Mucosa of rectum (tissue), 2 donors: ENCODE measurements at regions not wholly inside any gene's neighbourhood (a gene's known extent, or its start where the extent isn't known, plus 50 kb on each side); places are given as distances from the start of the nearest gene placed in this dataset.
"Not testable (repeated sequence)": the region's sequence is repeated elsewhere in the genome, so short reads cannot be mapped to it uniquely, and the experiment has no call there.

Experiments
- H3K27ac ChIP-seq, 2 donors: one replicate each; pipeline ENCODE4 v1.7.0; 2013; ENCODE audit warnings: inconsistent platforms in 2 of 2, low read depth in 2 of 2, low read length in 2 of 2
- H3K27me3 ChIP-seq, 2 donors: one replicate each; pipeline ENCODE4 v1.7.0; 2013; ENCODE audit warnings: low read length in 2 of 2; ENCODE audit not compliant: control insufficient read depth in 2 of 2, insufficient read depth in 2 of 2
- H3K36me3 ChIP-seq, 2 donors: one replicate each; pipeline ENCODE4 v1.7.0; 2013; ENCODE audit warnings: low read length in 2 of 2; ENCODE audit not compliant: control insufficient read depth in 2 of 2, insufficient read depth in 2 of 2
- H3K4me1 ChIP-seq, 2 donors: one replicate each; pipeline ENCODE4 v1.7.0; 2013; ENCODE audit warnings: low read length in 2 of 2, mild to moderate bottlenecking in 1 of 2; ENCODE audit not compliant: control insufficient read depth in 2 of 2, insufficient read depth in 2 of 2
- H3K4me3 ChIP-seq, 2 donors: one replicate each; pipeline ENCODE4 v1.7.0; 2013; ENCODE audit warnings: low read length in 2 of 2
- H3K9ac ChIP-seq, 2 donors: one replicate each; pipeline ENCODE4 v1.7.0; 2013; ENCODE audit warnings: low read length in 2 of 2, low read depth in 1 of 2, mild to moderate bottlenecking in 1 of 2
- H3K9me3 ChIP-seq, 2 donors: one replicate each; pipeline ENCODE4 v1.7.0; 2013; ENCODE audit warnings: low read length in 2 of 2; ENCODE audit not compliant: control insufficient read depth in 2 of 2
- donor health status: healthy.
- donor health status: Normal muscosa, but diverticular disease.

GRCh38 chr17:68097161-68097805 is 61.7 kb downstream of the KPNA2 start:
- peaks cover 4 to 5% of the 10 kb centered on the region in 2 donors for H3K4me1 ChIP-seq
- H3K4me3 ChIP-seq, result no peak overlapping the region
- no peaks in the 10 kb centered on the region for H3K9me3 ChIP-seq
- no peaks in the 10 kb centered on the region for H3K27me3 ChIP-seq
- H3K27ac ChIP-seq, result no peak overlapping the region
- no peak overlapping the region for H3K9ac ChIP-seq
- no peaks in the 10 kb centered on the region for H3K36me3 ChIP-seq

GRCh38 chr17:68099341-68099753 is 63.8 kb downstream of the KPNA2 start:
- not testable (repeated sequence) for H3K4me1 ChIP-seq, H3K27ac ChIP-seq, H3K36me3 ChIP-seq, H3K9ac ChIP-seq, H3K4me3 ChIP-seq, H3K9me3 ChIP-seq, H3K27me3 ChIP-seq

- no peaks in the 10 kb centered on the region for H3K27me3 ChIP-seq
- H3K27ac ChIP-seq, result no peak overlapping the region
- H3K9me3 ChIP-seq, result no peaks in the 10 kb centered on the region
Observed at GRCh38 chr17:68100000-68100641, 64.6 kb downstream of the KPNA2 start.

GRCh38 chr17:68101075-68101986 is 65.8 kb downstream of the KPNA2 start:
- peak overlapping the region; percentile 81 to 84 for H3K27ac ChIP-seq
- peaks cover 4 to 5% of the 10 kb centered on the region in 2 donors for H3K4me1 ChIP-seq
- peak overlapping the region; percentile 74 to 93 for H3K9ac ChIP-seq
- no peaks in the 10 kb centered on the region for H3K27me3 ChIP-seq
- no peaks in the 10 kb centered on the region for H3K9me3 ChIP-seq
- peak overlapping the region; percentile 69 to 80 for H3K4me3 ChIP-seq
- peaks cover 0 to 4% of the 10 kb centered on the region in 2 donors for H3K36me3 ChIP-seq

More at GRCh38 chr17:68100000-68100641, 64.6 kb downstream of the KPNA2 start:
- peaks cover 4 to 5% of the 10 kb centered on the region in 2 donors for H3K4me1 ChIP-seq
- peaks cover 0 to 4% of the 10 kb centered on the region in 2 donors for H3K36me3 ChIP-seq
- H3K9ac ChIP-seq, result no peak overlapping the region
- no peak overlapping the region for H3K4me3 ChIP-seq

- Histone ChIP-seq H3K36me3 (peaks cover 0 to 4% of the 10 kb centered on the region in 2 donors), H3K9ac (peak overlapping the region; percentile 74 to 93), H3K27me3 (no peaks in the 10 kb centered on the region), H3K4me1 (peaks cover 5 to 6% of the 10 kb centered on the region in 2 donors), H3K4me3 (peak overlapping the region; percentile 69 to 80), H3K27ac (peak overlapping the region; percentile 81 to 84), H3K9me3 (no peaks in the 10 kb centered on the region)
Observed at GRCh38 chr17:68101987-68102314, 66.4 kb downstream of the KPNA2 start.

- Histone ChIP-seq H3K9ac (peak overlapping the region; percentile 74 to 93), H3K27me3 (no peaks in the 10 kb centered on the region), H3K36me3 (peaks cover 0 to 4% of the 10 kb centered on the region in 2 donors), H3K27ac (peak overlapping the region; percentile 81 to 84), H3K4me1 (peaks cover 5 to 6% of the 10 kb centered on the region in 2 donors), H3K4me3 (peak overlapping the region; percentile 69 to 80), H3K9me3 (no peaks in the 10 kb centered on the region)
Observed at GRCh38 chr17:68102318-68102758, 66.8 kb downstream of the KPNA2 start.

GRCh38 chr17:68103148-68103547 is 67.6 kb downstream of the KPNA2 start:
- Histone ChIP-seq H3K9ac (no peak overlapping the region), H3K4me3 (peak overlapping the region in 1 of 2 donors; percentile 80), H3K4me1 (peaks cover 5 to 6% of the 10 kb centered on the region in 2 donors), H3K9me3 (no peaks in the 10 kb centered on the region), H3K27me3 (no peaks in the 10 kb centered on the region), H3K27ac (no peak overlapping the region), H3K36me3 (peaks cover 0 to 4% of the 10 kb centered on the region in 2 donors)

- Histone ChIP-seq H3K4me1 (peaks cover 1 to 3% of the 10 kb centered on the region in 2 donors), H3K9ac (no peak overlapping the region), H3K27me3 (no peaks in the 10 kb centered on the region), H3K36me3 (peaks cover 0 to 4% of the 10 kb centered on the region in 2 donors), H3K4me3 (no peak overlapping the region), H3K9me3 (no peaks in the 10 kb centered on the region), H3K27ac (no peak overlapping the region)
Observed at GRCh38 chr17:68106085-68106484, 70.5 kb downstream of the KPNA2 start.

GRCh38 chr17:68107373-68107772 is 71.8 kb downstream of the KPNA2 start:
- Histone ChIP-seq H3K27ac (no peak overlapping the region), H3K36me3 (peaks cover 0 to 4% of the 10 kb centered on the region in 2 donors), H3K4me1 (peaks cover 0 to 2% of the 10 kb centered on the region in 2 donors), H3K9me3 (no peaks in the 10 kb centered on the region), H3K9ac (no peak overlapping the region), H3K4me3 (no peak overlapping the region), H3K27me3 (no peaks in the 10 kb centered on the region)
